WI38 (cell line): ENCODE measurements at regions not wholly inside any gene's neighbourhood (a gene's known extent, or its start where the extent isn't known, plus 50 kb on each side); places are given as distances from the start of the nearest gene placed in this dataset.
"Not testable (repeated sequence)": the region's sequence is repeated elsewhere in the genome, so short reads cannot be mapped to it uniquely, and the experiment has no call there.

Source experiments
- H3K4me3 ChIP-seq: 2 replicates; pipeline ENCODE4 v1.5.1; 2011; ENCODE audit warnings: low read depth, mild to moderate bottlenecking, control low read depth, low read length
- TF ChIP-seq, protein P1 (sequence below): IDR thresholded peaks from 2 replicates; pipeline ENCODE4 v1.5.1; 2012; ENCODE audit warnings: low read depth, mild to moderate bottlenecking, control low read depth, low read length

DNA sequence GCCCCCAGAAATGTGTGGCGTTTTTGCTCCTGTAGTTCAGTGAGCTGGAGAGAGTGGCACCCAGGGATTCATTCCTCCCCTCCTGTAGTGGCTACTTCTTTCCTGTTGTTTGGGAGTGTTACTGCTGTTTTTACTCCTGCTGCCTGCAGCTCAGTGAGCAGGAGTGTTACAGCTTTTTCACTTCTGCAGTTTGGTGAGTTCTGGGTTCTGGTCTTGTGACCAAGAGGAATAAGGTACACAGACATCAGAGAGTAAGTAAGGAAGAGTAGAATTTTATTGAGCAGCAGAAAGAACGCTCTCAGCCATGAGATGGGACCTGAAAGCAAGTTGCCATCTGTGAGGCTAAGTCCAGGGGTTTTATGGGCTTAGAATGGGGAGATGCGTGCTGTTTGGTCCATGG, 966.3 kb upstream of the CITED2 start:
- TF ChIP-seq, protein P1, sequence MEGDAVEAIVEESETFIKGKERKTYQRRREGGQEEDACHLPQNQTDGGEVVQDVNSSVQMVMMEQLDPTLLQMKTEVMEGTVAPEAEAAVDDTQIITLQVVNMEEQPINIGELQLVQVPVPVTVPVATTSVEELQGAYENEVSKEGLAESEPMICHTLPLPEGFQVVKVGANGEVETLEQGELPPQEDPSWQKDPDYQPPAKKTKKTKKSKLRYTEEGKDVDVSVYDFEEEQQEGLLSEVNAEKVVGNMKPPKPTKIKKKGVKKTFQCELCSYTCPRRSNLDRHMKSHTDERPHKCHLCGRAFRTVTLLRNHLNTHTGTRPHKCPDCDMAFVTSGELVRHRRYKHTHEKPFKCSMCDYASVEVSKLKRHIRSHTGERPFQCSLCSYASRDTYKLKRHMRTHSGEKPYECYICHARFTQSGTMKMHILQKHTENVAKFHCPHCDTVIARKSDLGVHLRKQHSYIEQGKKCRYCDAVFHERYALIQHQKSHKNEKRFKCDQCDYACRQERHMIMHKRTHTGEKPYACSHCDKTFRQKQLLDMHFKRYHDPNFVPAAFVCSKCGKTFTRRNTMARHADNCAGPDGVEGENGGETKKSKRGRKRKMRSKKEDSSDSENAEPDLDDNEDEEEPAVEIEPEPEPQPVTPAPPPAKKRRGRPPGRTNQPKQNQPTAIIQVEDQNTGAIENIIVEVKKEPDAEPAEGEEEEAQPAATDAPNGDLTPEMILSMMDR: no peak
- no peak overlapping the region for H3K4me3 ChIP-seq

DNA sequence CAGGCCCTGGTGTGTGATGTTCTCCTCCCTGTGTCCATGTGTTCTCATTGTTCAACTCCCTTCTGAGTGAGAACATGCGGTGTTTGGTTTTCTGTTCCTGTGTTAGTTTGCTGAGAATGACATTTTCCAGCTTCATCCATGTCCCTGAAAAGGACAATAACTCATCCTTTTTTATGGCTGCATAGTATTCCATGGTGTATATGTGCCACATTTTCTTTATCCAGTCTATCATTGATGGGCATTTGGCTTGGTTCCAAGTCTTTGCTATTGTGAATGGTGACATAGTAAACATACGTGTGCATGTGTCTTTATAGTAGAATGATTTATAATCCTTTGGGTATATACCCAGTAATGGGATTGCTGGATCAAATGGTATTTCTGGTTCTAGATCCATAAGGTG, 964.6 kb upstream of the CITED2 start:
- H3K4me3 ChIP-seq: not testable (repeated sequence)

DNA sequence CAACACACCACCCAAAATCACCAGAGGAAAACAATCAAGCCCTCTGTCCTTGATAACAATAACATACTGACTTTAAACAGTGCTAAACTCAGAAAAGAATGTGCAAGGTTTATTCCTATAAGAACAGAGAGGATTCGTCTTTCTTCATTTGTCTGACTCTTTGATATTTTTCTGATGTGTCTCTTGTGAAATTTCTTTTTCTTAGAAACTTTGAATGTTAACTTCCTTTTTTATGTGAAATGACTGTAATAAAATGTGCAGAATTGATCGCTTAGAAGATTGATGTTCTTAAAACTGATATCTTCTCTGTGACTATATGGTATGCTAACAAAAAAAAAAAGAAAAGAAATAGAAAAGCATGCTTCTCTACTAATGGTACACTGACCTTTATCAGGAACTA, 947.4 kb upstream of the CITED2 start:
- TF ChIP-seq, protein P1: no peak
- H3K4me3 ChIP-seq: no peak overlapping the region

DNA sequence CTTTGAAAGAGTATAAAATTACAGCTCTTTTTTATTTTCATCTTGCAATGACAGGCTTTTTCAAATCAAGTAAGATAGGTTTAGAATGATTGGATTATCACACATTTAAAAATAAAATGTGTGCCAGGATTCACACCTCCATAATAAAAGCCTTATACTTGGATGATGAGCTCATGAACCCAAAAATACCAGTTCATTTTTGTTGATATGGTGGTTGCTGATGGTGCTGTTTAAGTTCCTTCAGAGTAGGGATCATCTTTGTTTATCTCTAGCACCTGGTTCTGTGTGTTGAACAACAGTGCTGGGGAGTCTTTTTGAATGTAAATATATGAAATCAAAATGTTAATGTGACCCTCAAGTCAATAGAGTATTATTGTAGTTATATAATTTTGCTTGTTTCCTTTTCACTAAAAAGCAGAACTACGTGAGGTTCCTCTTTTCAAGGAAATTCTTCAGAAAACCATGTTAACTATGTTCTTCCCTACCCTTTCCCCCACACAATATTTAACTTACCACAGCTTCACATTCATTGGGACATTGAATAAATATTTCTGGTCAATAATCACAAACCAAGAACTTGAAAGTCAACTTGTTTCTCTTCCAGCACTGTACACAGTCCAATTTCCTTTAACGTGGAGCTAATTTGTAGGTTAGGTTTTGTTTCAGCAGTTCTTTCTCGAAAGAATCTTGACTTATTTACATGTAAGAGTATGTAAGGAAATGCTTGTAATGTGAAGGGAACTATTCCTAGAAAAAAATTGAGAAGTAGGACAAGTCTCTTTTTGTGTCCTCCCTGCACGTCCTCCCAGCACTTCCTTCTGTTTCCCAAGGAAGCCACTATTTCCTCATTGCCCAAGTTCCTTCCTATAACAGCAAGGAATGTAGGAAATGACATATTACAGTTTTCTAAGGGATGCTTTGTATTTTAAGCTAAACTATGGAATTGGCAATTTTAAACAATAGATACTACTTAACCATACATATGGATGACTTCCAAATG, 945.9 kb upstream of the CITED2 start:
- TF ChIP-seq, protein P1: no peak
- H3K4me3 ChIP-seq: no peak overlapping the region

DNA sequence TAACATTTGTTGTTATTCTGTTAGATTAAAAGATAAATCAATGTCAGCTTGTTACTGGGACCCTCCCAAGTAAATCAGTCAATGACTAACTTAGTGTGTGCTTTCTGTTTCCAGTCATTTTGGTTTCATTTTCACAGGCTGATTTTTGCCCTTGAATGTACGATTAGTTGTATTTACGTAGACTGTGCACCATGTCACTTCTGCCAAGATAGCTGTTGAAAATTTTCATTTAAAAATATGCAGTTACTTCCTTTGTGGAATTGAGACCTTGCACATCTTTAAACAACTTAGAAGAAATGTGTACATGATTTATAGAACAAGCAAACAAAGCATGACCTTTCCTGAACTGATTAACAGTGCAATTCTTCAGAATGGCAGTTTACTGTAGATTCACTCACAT, 944.8 kb upstream of the CITED2 start:
- TF ChIP-seq, protein P1: no peak
- H3K4me3 ChIP-seq: peak overlapping the region; percentile 2; the same call in 1 of the 2 replicates

DNA sequence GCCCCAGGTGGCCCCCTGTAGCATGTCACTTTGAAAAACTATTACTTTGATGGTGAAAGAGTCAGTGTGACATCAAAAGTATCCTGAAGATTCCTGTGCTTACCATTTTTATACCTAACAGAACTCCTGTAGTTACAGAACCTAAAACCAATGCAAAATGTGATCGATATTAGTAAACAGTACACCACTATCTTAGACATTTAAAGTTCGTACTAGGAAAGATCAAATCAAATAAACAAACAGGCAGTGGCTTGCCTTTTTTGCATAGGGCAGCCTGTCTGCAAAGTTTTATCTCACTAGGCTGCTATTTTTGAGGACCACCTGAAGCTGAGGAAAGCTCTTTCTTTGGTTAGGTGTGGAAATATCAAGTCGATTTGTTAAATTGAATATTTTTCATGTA, 944.0 kb upstream of the CITED2 start:
- TF ChIP-seq, protein P1: no peak
- no peak overlapping the region for H3K4me3 ChIP-seq

DNA sequence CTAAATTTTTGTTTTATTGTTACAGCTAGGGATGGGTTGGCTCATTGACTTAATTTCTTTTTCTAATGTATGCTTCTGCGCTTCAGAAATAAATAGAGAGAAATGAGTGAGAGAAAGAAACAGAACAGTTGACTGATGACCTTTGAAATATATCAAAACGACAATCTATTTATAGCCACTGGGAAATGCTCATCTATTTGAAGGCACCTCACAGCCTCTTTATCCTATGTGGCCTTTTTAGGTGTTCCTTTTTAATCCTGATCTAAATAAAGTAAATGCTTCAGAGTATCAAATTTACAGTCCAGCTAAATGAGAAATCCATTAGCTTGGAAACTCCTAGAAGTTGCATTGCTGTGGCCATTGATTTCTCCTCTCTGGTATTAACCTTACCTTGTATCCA, 943.5 kb upstream of the CITED2 start:
- TF ChIP-seq, protein P1: no peak
- no peak overlapping the region for H3K4me3 ChIP-seq
